PC-9 (cell line): ENCODE measurements at regions not wholly inside any gene's neighbourhood (a gene's known extent, or its start where the extent isn't known, plus 50 kb on each side); places are given as distances from the start of the nearest gene placed in this dataset.

Experiments
- BruUV-seq: library from RNA; stranded (reverse); fragments of 400-500 nt; replicated peaks from 2 replicates; lab custom pipeline; 2021; lab: Mats Ljungman, UMichigan
- CTCF ChIA-PET: fragments of 300-600 bp; sonication (Branson Sonifier 250); formaldehyde crosslinking; loops from one replicate; lab custom pipeline; 2022; ENCODE audit warnings: antibody characterized with exemption; lab: Charles Lee
- POLR2A ChIA-PET: fragments of 300-600 bp; sonication (Branson Sonifier 250); formaldehyde crosslinking; loops from one replicate; lab custom pipeline; 2022; ENCODE audit warnings: antibody characterized with exemption; ENCODE audit not compliant: unreplicated experiment; lab: Charles Lee
- DNase-seq, 2 experiments: peaks; one replicate each; pipeline versions ENCODE4 v3.0.0 to v3.0.0-alpha.2; 2015 to 2022; ENCODE audit warnings: mixed read lengths in 1 of 2
- H2AFZ ChIP-seq: fragments of 200-600 bp; sonication (generic); 2 replicates; pipeline ENCODE4 v1.8.1; 2017; ENCODE audit warnings: antibody characterized with exemption
- H3F3A ChIP-seq: fragments of 200-600 bp; sonication (generic); 2 replicates; pipeline ENCODE4 v1.8.1; 2017; ENCODE audit warnings: antibody characterized with exemption, mild to moderate bottlenecking, low read depth; ENCODE audit not compliant: insufficient read depth
- H3K27ac ChIP-seq: fragments of 200-600 bp; sonication (generic); 2 replicates; pipeline ENCODE4 v1.6.1; 2016; ENCODE audit warnings: mixed run types
- H3K27me3 ChIP-seq: fragments of 200-600 bp; sonication (generic); 2 replicates; pipeline ENCODE4 v1.6.1; 2016; ENCODE audit warnings: low read depth, mixed run types; ENCODE audit not compliant: insufficient read depth
- H3K36me3 ChIP-seq: fragments of 200-600 bp; sonication (generic); 2 replicates; pipeline ENCODE4 v1.6.1; 2016; ENCODE audit warnings: low read depth, mixed run types
- H3K4me1 ChIP-seq: fragments of 200-600 bp; sonication (generic); replicated peaks from 2 replicates; pipeline ENCODE4 v1.6.1; 2016; ENCODE audit warnings: mixed run types; ENCODE audit not compliant: insufficient read depth
- H3K4me2 ChIP-seq: fragments of 200-600 bp; sonication (generic); 2 replicates; pipeline ENCODE4 v1.6.1; 2017; ENCODE audit warnings: mixed run types
- H3K4me3 ChIP-seq: fragments of 200-600 bp; sonication (generic); 2 replicates; pipeline ENCODE4 v1.6.1; 2016; ENCODE audit warnings: mixed run types
- H3K79me2 ChIP-seq: fragments of 200-600 bp; sonication (generic); 2 replicates; pipeline ENCODE4 v1.6.1; 2017; ENCODE audit warnings: low read depth, mixed run types
- H3K9me2 ChIP-seq: fragments of 200-600 bp; sonication (generic); 2 replicates; pipeline ENCODE4 v1.8.1; 2017; ENCODE audit warnings: mild to moderate bottlenecking; ENCODE audit not compliant: insufficient read depth
- H3K9me3 ChIP-seq: fragments of 200-600 bp; sonication (generic); 2 replicates; pipeline ENCODE4 v1.8.1; 2016; ENCODE audit warnings: low read depth; ENCODE audit not compliant: insufficient read depth
- H4K20me1 ChIP-seq: fragments of 200-600 bp; sonication (generic); 2 replicates; pipeline ENCODE4 v1.8.1; 2017; ENCODE audit not compliant: insufficient read depth
- CTCF ChIP-seq: fragments of 200-600 bp; sonication (generic); conservative IDR thresholded peaks from 2 replicates; pipeline ENCODE4 v1.6.1; 2017; ENCODE audit warnings: mixed run types, antibody characterized with exemption, mild to moderate bottlenecking, moderate library complexity
- EZH2 ChIP-seq: fragments of 200-600 bp; sonication (generic); IDR thresholded peaks from 2 replicates; pipeline ENCODE4 v1.8.0; 2017; ENCODE audit warnings: antibody characterized with exemption, low read depth
- intact Hi-C: fragments of 100-400 bp; cut with micrococcal nuclease; formaldehyde crosslinking; loops from one replicate; pipeline ENCODE4 v1.10.0; 2022; ENCODE audit not compliant: unreplicated experiment

GRCh38 chr4:55744369-55744768, 75.2 kb upstream of the EXOC1L start:
- Histone ChIP-seq H3F3A (no peaks in the 10 kb centered on the region), H3K9me3 (no peaks in the 10 kb centered on the region), H2AFZ (no peak overlapping the region), H3K27ac (no peak overlapping the region), H3K36me3 (no peaks in the 10 kb centered on the region), H3K9me2 (no peaks in the 10 kb centered on the region; the same call in 1 of the 2 replicates), H3K27me3 (no peaks in the 10 kb centered on the region), H4K20me1 (no peaks in the 10 kb centered on the region), H3K4me1 (no peaks in the 10 kb centered on the region), H3K4me3 (no peak overlapping the region), H3K4me2 (no peak overlapping the region), H3K79me2 (no peaks in the 10 kb centered on the region)
- TF ChIP-seq CTCF (no peak), EZH2 (no peak)
- CTCF ChIA-PET: interaction anchor here (0.5 kb wide), 1 partner anchor 249 kb away, joined by 3 read pairs; no protein-coding TSS in a partner anchor
- BruUV-seq: no TSS peak
- DNase-seq: no peak
- POLR2A ChIA-PET: no interaction called here
- intact Hi-C loops: no loop called here

GRCh38 chr4:55745014-55745413, 74.6 kb upstream of the EXOC1L start:
- no peaks in the 10 kb centered on the region for H4K20me1 ChIP-seq
- no peak for DNase-seq
- intact Hi-C loops: no loop called here
- no peaks in the 10 kb centered on the region for H3K4me1 ChIP-seq
- no peak overlapping the region for H2AFZ ChIP-seq
- no peak overlapping the region for H3K4me2 ChIP-seq
- H3K9me2 ChIP-seq: no peaks in the 10 kb centered on the region
- H3K79me2 ChIP-seq: no peaks in the 10 kb centered on the region
- POLR2A ChIA-PET: interaction anchor here (0.6 kb wide), 1 partner anchor 10 kb away, joined by 6 read pairs; no protein-coding TSS in a partner anchor
- H3K9me3 ChIP-seq: no peaks in the 10 kb centered on the region
- BruUV-seq: no TSS peak
- no peaks in the 10 kb centered on the region for H3K27me3 ChIP-seq
- H3F3A ChIP-seq: no peaks in the 10 kb centered on the region
- no peak overlapping the region for H3K27ac ChIP-seq
- H3K4me3 ChIP-seq: no peak overlapping the region
- CTCF ChIA-PET: no interaction called here
- no peak for TF ChIP-seq CTCF
- no peak for TF ChIP-seq EZH2
- H3K36me3 ChIP-seq: no peaks in the 10 kb centered on the region

GRCh38 chr4:55747793-55748192, 71.8 kb upstream of the EXOC1L start:
- Histone ChIP-seq H3K9me2 (no peaks in the 10 kb centered on the region), H3K27ac (no peak overlapping the region), H3K4me1 (no peaks in the 10 kb centered on the region), H3K9me3 (no peaks in the 10 kb centered on the region), H3K4me2 (no peak overlapping the region), H4K20me1 (no peaks in the 10 kb centered on the region), H2AFZ (no peak overlapping the region), H3K27me3 (no peaks in the 10 kb centered on the region), H3K79me2 (no peaks in the 10 kb centered on the region), H3K36me3 (no peaks in the 10 kb centered on the region), H3F3A (no peaks in the 10 kb centered on the region), H3K4me3 (no peak overlapping the region)
- TF ChIP-seq CTCF (no peak), EZH2 (no peak)
- DNase-seq: no peak
- ChIA-PET POLR2A (no interaction called here), CTCF (no interaction called here)
- no TSS peak for BruUV-seq
- intact Hi-C loops: no loop called here
